GM19328 (cell line): ENCODE measurements at regions not wholly inside any gene's neighbourhood (a gene's known extent, or its start where the extent isn't known, plus 50 kb on each side); places are given as distances from the start of the nearest gene placed in this dataset.
"Not testable (repeated sequence)": the region's sequence is repeated elsewhere in the genome, so short reads cannot be mapped to it uniquely, and the experiment has no call there.

ENCODE experiments used
- ATAC-seq: cut with Tn5 transposase; IDR thresholded peaks from one replicate; pipeline ENCODE4 v1.9.1; 2021; ENCODE audit warnings: mild to moderate bottlenecking, moderate library complexity; ENCODE audit not compliant: unreplicated experiment

- no peak for ATAC-seq
Observed at GRCh38 chr1:218900615-218901014, 273.1 kb upstream of the LYPLAL1 start.

DNA sequence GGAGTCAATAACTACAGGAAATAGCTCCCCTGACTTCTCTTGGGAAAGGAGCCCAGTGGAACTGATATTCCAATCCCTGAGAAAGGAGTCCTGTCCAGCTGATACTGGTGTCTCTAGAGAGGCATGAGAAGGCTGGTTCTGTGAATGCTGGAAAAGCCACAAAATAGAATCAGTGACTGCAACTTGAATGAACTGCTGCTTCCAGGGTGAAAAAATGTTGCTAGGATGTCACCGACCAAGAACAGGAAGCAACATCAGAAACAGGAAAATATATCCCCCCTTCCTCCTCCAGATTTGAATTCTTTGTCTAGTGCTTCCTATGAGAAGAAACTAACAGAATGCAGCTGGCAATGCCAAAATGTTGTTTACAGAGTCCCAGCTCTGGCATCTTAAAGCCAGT lies 269.3 kb upstream of the LYPLAL1 start:
- ATAC-seq = no peak

- ATAC-seq = no peak
Observed at GRCh38 chr1:218916720-218917119, 257.0 kb upstream of the LYPLAL1 start.

DNA sequence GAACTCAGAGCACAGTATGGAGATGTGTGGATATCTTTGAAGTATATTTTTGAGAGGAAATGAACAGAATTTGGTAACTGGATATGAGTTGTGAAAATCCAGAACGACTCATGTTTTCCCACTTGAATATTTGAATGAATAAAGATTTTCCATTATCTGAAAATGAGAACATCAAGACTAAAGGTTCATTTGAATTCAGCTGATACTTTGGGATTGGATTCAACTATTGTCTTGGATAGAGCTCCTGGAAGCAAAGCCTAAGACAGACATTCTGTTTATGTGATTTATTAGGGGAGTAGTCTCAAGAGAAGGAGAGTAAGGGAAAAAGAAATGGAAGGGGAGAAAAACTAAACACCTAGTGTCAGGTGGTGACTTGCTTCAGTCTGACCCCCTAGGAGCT lies 256.0 kb upstream of the LYPLAL1 start:
- ATAC-seq = no peak

DNA sequence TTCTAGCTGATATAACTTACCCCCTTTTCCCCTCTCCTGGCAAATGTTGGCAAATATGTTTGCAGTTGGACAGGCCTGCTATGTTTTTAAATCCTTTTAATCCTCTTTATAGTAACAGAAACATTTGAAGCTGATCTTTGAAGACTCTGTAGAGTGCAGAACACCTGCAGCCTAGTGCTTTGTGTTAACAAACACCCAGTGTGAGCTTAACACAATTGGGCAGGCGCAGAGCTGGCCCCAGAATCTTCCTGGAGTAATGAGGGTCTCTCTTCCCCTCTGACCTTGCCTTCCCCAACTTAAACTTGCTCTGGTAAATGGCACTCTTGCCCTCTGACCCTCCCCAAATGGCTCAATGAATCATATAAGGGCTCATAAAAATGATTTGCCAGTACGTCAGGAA lies 247.9 kb upstream of the LYPLAL1 start:
- ATAC-seq = no peak

DNA sequence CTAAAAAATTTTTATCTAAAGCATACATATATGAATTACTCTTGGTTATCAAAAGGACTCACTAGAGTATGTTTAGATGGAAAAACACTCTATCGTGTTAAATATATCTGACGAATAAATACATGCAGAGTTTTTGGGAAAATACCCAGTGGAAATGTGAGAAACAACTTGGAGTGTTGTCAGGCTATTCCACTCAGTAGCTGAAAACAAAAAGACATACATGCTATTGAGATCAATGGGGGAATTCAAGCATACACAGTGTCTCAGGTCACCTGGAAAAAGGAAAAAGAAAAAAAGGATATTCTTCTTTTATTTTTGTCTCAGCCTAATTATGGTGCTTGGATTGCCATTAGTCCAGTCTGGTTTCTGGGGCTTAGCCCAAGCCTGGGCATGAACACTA lies 247.0 kb upstream of the LYPLAL1 start:
- no peak for ATAC-seq

DNA sequence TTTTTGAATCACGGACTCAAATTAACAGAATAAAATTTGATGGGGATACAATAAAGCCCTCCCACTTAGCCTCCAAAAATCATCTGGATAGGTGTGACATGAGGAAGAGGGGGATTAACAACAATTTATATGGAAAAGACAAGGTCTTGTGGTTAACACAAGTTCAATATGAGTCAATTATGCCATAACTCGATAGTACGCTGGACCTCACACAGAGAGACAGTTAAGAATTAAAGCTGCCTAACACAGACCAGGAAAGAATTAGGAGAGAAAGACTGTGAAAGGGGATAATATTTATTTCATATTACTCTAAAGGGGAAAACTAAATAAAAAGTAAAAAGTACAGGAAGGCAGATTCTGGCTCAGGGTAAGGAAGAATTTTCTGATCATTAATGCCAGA lies 243.7 kb upstream of the LYPLAL1 start:
- no peak for ATAC-seq

DNA sequence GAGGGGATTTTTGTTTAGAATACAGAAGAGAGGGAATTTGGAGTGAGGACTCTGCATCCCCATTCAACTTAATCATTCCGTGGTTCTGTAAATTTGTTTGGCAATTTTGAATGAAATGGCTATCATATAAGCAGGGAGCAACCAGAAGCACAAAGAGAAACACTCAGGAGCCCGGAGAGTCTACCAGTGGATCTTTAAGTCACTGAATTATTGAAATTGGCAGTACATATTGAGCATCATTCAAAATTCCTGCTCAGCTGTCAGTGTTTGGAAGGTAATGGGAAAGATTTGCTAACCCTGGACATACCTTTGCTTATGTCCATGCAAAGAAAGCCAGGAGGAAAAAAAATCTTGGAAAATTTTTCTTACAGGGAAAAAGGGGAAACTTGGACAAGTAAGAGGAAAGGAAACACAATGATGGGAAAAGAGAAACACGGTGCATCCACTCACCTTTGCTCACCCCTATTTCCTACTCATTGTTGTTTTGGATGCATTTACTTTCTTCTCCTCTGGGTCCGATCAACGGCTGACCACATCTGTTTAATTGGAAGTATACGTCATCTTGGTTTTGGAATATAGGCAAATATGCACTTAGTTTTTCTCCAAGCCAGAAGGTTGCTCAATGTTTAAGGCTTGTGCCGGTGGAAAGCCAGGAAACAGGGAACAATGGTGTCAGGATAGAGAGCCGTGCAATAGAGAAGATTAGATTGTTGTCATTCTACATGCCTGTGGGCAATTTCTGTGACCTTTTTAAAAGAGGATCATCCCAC lies 243.0 kb upstream of the LYPLAL1 start:
- ATAC-seq = no peak

GRCh38 chr1:218931324-218931723 lies 242.4 kb upstream of the LYPLAL1 start:
- no peak for ATAC-seq

DNA sequence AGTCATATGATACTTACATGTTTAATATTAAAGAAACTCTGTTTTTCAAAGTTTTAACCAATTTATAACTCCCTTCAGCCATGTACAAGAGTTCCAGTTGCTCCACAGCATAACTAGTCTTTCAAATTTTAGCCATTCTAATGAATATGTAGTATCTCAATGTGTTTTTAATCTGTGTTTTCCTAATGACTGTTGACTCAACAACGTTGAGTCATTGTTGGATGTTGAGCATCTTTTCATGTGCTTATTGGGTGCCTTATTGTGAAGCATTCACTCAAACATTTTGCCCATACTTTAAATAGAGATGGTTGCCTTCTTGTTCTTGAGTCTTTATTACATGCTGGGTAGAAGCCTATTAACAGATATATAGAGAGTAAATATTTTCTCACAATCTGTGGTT lies 240.2 kb upstream of the LYPLAL1 start:
- no peak for ATAC-seq

- ATAC-seq = not testable (repeated sequence)
Observed at GRCh38 chr1:218935408-218935807, 238.3 kb upstream of the LYPLAL1 start.

GRCh38 chr1:218938259-218938658 lies 235.4 kb upstream of the LYPLAL1 start:
- ATAC-seq = no peak

DNA sequence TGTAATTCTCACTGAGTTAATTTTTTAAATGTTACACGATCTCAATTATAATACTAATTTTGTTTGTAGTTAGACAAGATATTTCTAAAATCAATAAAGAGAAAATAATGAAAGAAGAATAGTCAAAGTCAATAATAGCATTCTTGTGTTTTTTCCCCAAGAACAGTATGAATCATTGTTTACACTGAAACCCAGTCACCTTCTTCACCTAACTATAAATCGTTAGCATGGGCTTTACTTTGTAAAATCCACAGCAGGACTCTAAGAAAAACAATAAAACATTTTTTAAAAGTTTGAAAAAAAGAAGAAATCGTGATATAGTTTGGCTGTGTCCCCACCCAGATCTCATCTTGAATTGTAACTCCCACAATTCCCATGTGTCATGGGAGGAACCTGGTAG lies 234.6 kb upstream of the LYPLAL1 start:
- ATAC-seq = no peak

DNA sequence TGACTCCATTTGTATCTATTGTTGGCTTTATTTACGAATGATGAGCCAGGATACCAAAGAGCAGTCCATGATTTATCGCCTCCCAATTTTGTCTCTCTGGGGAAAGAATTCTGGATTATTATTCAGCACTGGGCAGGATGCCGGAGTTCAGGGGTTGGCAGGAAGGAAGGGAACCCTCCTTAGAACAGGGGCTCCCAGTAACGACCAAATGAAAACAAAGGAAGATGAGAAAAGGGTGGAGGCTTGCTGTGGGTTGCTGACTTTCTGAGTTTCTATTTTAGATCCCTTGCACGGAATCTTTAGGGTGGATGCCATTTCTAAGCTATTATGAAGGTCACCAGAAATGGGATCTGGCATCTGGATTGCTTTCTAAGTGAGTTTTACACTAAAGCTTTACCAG lies 231.2 kb upstream of the LYPLAL1 start:
- no peak for ATAC-seq

DNA sequence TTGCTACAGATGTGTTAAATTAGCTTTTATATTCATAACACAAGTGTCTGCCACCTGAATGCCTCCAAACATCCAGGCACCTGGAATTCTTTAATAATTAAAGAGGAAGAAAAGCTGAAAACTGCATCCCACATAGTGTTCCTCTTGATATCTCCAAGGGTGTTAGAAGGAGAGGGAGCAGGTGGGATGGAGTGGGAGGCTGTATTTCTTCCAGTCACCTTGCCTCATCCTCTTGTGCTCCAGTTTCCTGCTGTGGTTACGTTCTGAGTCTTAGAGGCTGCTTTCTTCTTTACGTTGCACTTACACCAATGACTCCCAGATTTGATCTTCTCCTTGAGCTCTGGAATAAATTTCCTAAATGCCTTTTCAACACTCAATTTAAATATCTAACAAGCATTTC lies 230.3 kb upstream of the LYPLAL1 start:
- ATAC-seq = no peak

DNA sequence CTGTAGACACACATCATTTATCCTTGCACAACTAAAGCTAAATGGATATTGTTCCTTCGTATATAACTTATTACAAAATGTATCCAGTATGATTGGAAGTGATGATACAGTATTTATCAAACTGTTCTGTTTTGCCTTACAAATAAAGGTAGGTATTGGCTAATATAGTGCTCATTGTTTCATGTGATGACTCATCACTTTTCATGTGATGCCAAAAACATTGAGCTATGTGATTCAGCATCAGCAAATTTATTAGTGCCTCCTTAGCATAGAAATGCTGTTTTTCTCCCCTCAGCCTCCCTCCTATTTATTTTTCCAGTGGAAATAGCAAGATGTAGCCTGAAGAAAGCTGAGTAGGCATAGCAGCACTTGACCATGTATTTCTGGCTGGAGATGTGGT lies 228.6 kb upstream of the LYPLAL1 start:
- ATAC-seq = no peak

DNA sequence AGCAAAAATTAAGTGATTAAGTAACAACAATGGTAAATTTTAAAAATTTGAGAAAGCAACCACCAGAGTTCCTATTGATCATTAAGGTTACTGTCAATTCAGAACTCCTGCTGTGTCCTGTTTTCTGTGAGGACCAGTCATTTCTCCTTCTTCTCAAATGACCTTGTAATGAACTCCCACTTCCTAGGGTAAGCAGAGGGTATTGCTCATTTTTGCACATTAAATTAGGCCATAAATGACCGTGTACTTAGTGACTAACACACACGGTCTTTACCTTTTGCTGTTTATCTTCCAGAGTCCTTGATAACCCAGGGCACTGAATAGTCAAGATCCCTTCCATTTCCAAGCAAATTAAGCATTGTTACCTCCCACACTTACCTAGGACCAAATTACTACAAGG lies 227.5 kb upstream of the LYPLAL1 start:
- no peak for ATAC-seq

- ATAC-seq = no peak
Observed at GRCh38 chr1:218948446-218948845, 225.2 kb upstream of the LYPLAL1 start.

DNA sequence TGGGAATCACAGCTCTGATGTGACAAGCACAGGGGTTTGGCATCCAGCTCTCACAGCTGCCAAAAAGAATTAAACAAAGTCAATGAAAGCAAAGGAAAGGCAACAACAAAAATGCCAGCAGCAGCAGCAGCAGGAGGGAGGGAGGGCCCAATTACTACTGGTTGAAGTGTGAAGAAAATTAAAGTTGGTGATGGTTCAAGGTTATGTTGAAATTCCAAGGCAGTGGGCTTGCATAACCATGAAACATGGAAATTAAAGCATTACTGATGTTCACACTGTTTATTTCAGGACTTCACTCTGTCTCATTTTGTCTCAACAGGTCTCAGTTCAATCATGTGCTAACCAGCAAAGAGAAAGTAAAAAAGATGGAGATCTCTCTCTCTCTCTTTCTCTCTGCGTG lies 220.3 kb upstream of the LYPLAL1 start:
- ATAC-seq = no peak

DNA sequence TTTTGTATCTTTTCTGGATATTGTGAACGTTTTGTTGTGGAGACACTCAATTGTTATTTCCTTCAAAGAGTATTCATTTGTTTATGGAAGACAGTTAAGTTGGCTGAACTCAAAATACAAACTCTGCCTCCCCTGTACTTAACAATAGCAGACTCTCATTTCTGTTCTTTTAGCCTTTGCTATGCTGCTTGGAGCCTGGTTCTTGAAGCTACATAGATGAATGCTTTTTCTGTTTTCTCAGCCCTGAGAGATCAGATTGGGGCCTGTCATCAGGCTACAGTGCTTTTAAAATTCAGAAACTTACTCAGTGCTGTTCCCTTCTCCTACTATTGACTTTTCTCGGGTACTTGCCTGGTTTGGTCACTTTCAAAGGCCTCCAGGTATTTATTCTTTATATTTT lies 215.7 kb upstream of the LYPLAL1 start:
- ATAC-seq = no peak

DNA sequence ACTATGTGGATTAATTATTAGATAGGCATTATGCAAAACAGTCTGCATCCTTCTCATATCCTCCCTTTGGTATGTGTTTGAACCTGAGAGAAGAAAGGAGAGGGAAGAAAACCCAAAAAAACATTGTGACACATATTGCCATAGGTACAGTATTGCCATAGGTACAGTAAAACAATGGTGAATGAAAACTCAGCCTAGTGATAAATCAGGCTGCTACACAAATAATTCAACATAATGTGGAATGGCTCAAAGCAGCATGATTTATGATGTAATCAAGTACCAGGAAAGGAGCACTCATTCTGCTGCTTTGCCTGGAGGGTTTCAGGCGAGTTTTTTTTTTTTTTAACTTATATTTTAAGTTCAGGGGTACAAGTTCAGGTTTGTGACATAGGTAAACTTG lies 213.9 kb upstream of the LYPLAL1 start:
- no peak for ATAC-seq

- ATAC-seq = no peak
Observed at GRCh38 chr1:218964471-218965185, 209.1 kb upstream of the LYPLAL1 start.

DNA sequence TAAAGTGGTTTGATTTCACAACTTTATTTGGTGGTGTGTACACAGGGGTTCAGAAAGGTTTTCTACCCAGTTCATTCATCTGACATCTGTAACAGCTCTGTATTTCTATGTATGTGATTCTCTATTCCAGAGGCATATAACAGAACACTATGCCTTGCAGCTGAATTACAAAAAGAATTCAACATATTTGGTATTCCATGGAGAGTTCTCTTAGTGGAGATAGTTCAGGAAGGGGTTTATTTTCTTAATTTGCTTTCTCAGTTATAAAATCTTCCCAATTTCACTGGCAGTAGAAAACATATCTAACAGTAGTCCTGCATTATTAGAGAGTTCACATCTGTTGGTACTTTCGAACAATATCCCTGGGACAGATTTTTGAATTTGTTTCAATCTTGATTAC lies 207.9 kb upstream of the LYPLAL1 start:
- no peak for ATAC-seq
